Gastroesophageal sphincter (tissue), 4 donors: ENCODE measurements at regions not wholly inside any gene's neighbourhood (a gene's known extent, or its start where the extent isn't known, plus 50 kb on each side); places are given as distances from the start of the nearest gene placed in this dataset.

Experiments
- ATAC-seq: fragments of 150-250 bp; one replicate; pipeline ENCODE4 v1.9.1; 2016; ENCODE audit warnings: mild to moderate bottlenecking, moderate library complexity
- H3K27ac ChIP-seq, 4 donors: fragments of 200-600 bp; sonication (generic) in 3 of 4; 1 replicate in 3 of 4; 2 replicates in 1 of 4; pipeline ENCODE4 v1.5.1; 2016 to 2019
- H3K27me3 ChIP-seq: fragments of 200-600 bp; sonication (generic); one replicate; pipeline ENCODE4 v1.5.1; 2019
- H3K36me3 ChIP-seq, 2 donors: fragments of 200-600 bp; sonication (generic); one replicate each; pipeline ENCODE4 v1.5.1; 2019; ENCODE audit warnings: control low read depth in 1 of 2
- H3K4me1 ChIP-seq, 3 donors: fragments of 200-600 bp; sonication (generic); 1 replicate in 2 of 3; 2 replicates in 1 of 3; pipeline ENCODE4 v1.5.1; 2016 to 2019; ENCODE audit warnings: control low read depth in 2 of 3
- H3K4me3 ChIP-seq, 2 donors: fragments of 200-600 bp; sonication (generic); one replicate each; pipeline ENCODE4 v1.5.1; 2019; ENCODE audit warnings: mild to moderate bottlenecking in 1 of 2, moderate library complexity in 1 of 2
- H3K9me3 ChIP-seq, 3 donors: fragments of 200-600 bp; sonication (generic); one replicate each; pipeline ENCODE4 v1.5.1; 2017 to 2019; ENCODE audit warnings: control low read depth in 2 of 3
- EP300 ChIP-seq: sonication (generic); formaldehyde crosslinking; IDR thresholded peaks from one replicate; pipeline ENCODE4 v1.6.1; 2017; ENCODE audit warnings: antibody characterized with exemption, mild to moderate bottlenecking
- POLR2A ChIP-seq, 2 donors: fragments of 450-650 bp; IDR thresholded peaks; one replicate each; pipeline ENCODE4 v1.6.1; 2017; ENCODE audit warnings: antibody characterized with exemption in 2 of 2, mild to moderate bottlenecking in 2 of 2, moderate library complexity in 1 of 2
- POLR2AphosphoS5 ChIP-seq: sonication (generic); formaldehyde crosslinking; IDR thresholded peaks from one replicate; pipeline ENCODE4 v1.6.1; 2017; ENCODE audit warnings: antibody characterized with exemption
- WGBS, 2 donors: methylation state at CpG; one replicate each; pipeline ENCODE4 v1.1.5; 2018; ENCODE audit warnings: low coverage in 1 of 2; 5-methylcytosine and 5-hydroxymethylcytosine counted together
- TF ChIP-seq, protein P1 (sequence below), 4 experiments: fragments of 200-600 bp in 2 of 4; fragments of 450-650 bp in 2 of 4; sonication (generic) in 1 of 4; IDR thresholded peaks; one replicate each; pipeline ENCODE4 v1.5.1; 2017 to 2019; ENCODE audit warnings: antibody characterized with exemption in 4 of 4, mild to moderate bottlenecking in 2 of 4, moderate library complexity in 2 of 4

DNA sequence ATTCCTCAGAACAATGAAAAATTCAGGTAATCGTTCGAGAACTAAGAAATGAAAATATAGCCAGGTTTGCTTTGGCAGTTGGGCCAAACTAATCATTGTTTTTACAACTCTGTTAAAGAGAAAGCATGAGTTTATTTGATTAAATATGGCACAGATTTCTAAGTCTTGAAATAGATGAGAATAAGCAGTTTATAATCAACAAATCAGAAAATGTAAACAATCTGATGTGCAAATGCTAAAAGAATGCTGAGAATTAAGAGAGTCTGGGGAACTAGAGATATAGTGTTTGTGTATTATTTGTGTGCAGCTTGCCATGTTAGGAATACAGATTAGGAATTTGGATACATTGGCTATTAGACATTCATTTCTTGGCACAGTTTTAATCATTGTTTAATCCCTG is 212.5 kb downstream of the TANC2 start:
- no peak overlapping the region for H3K27ac ChIP-seq
- no peak for TF ChIP-seq POLR2A (IDR thresholded peaks at IDR 0.05)
- no peak for TF ChIP-seq POLR2AphosphoS5
- no peak for TF ChIP-seq EP300
- TF ChIP-seq, protein P1, sequence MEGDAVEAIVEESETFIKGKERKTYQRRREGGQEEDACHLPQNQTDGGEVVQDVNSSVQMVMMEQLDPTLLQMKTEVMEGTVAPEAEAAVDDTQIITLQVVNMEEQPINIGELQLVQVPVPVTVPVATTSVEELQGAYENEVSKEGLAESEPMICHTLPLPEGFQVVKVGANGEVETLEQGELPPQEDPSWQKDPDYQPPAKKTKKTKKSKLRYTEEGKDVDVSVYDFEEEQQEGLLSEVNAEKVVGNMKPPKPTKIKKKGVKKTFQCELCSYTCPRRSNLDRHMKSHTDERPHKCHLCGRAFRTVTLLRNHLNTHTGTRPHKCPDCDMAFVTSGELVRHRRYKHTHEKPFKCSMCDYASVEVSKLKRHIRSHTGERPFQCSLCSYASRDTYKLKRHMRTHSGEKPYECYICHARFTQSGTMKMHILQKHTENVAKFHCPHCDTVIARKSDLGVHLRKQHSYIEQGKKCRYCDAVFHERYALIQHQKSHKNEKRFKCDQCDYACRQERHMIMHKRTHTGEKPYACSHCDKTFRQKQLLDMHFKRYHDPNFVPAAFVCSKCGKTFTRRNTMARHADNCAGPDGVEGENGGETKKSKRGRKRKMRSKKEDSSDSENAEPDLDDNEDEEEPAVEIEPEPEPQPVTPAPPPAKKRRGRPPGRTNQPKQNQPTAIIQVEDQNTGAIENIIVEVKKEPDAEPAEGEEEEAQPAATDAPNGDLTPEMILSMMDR (IDR thresholded peaks at IDR 0.05), result no peak
- ATAC-seq, result no peak
- no peaks in the 10 kb centered on the region for H3K27me3 ChIP-seq
- H3K4me1 ChIP-seq, result peaks cover 0 to 12% (median 0%) of the 10 kb centered on the region in 3 donors
- H3K4me3 ChIP-seq, result no peak overlapping the region
- no peaks in the 10 kb centered on the region for H3K9me3 ChIP-seq
- H3K36me3 ChIP-seq, result no peaks in the 10 kb centered on the region
- WGBS, 2 donors, result 23 to 26% methylated on average over 2 of the region's 2 CpGs

DNA sequence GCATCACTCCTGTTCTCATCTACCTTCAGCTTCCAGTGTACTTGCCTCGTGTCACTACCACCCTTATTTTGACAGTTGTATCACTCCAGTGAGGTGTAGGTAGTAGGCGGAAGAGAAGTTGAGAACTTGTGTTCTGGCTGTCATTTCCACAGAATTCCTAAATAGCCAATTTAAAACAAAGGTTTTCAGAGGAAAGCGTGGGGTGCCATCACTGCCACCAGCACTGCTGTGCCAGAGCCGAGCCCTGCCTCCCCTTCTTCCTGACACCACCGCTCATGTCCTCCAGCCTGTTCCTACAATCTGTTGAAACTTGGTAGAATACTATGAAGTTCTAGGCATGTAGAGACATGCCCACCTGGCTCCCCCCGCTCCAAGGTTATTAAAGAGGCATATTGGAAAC is 215.8 kb downstream of the TANC2 start:
- Histone ChIP-seq H3K9me3 (no peaks in the 10 kb centered on the region), H3K36me3 (no peaks in the 10 kb centered on the region), H3K4me1 (peaks cover 0 to 12% (median 0%) of the 10 kb centered on the region in 3 donors), H3K27me3 (no peaks in the 10 kb centered on the region), H3K27ac (no peak overlapping the region), H3K4me3 (no peak overlapping the region)
- TF ChIP-seq POLR2A (IDR thresholded peaks at IDR 0.05) (no peak), POLR2AphosphoS5 (no peak), EP300 (no peak)
- TF ChIP-seq, protein P1 (IDR thresholded peaks at IDR 0.05), result no peak
- 89 to 97% methylated on average over 3 to 4 of the region's 6 CpGs for WGBS, 2 donors
- ATAC-seq, result no peak

DNA sequence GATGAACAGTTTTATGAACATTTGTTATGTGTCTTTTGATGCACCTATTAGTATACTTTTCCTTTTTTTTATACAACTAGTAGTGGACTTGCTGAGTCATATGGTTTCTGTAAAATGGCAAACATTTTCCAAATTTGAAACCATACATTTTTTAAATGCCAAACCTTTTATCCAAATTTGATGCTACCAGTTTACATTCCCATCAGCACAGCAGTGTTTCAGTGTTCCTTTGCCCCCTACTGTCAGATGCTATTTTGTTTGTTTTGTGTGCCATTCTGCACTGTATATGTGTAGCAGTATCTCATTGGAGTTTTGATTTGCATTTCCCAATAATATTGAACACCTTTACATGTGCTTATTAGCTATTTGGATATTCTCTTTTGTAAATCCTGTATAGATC is 219.4 kb downstream of the TANC2 start:
- no peak overlapping the region for H3K27ac ChIP-seq
- H3K36me3 ChIP-seq, result no peaks in the 10 kb centered on the region
- no peaks in the 10 kb centered on the region for H3K27me3 ChIP-seq
- TF ChIP-seq EP300 (no peak), POLR2A (IDR thresholded peaks at IDR 0.05) (no peak), POLR2AphosphoS5 (no peak)
- TF ChIP-seq, protein P1 (IDR thresholded peaks at IDR 0.05), result no peak
- H3K4me3 ChIP-seq, result no peak overlapping the region
- no peaks in the 10 kb centered on the region for H3K9me3 ChIP-seq
- ATAC-seq, result no peak
- no peaks in the 10 kb centered on the region for H3K4me1 ChIP-seq

DNA sequence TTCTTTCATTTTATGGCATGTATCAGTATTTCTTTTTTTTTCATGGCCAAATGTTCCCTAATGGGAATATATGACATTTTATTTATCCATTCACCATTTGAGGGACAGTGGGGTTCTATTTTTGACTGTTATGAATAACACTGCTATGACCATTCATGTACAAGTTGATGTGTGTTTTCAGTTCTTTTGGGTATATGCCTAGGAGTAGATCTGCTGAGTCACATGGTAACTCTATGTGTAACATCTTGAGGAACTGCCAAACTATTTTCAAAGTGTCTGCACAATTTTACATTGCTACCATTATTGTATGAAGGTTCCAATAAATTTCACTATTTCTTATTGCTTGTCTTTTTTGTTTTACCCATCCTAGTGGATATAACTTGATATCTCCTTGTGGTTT is 223.0 kb downstream of the TANC2 start:
- no peaks in the 10 kb centered on the region for H3K27me3 ChIP-seq
- no peak for TF ChIP-seq EP300
- no peak for TF ChIP-seq POLR2AphosphoS5
- TF ChIP-seq, protein P1 (IDR thresholded peaks at IDR 0.05), result no peak
- TF ChIP-seq POLR2A (IDR thresholded peaks at IDR 0.05), result no peak
- no peak for ATAC-seq
- peaks cover 0 to 6% (median 0%) of the 10 kb centered on the region in 3 donors for H3K4me1 ChIP-seq
- no peaks in the 10 kb centered on the region for H3K36me3 ChIP-seq
- H3K9me3 ChIP-seq, result no peaks in the 10 kb centered on the region
- no peak overlapping the region for H3K27ac ChIP-seq
- H3K4me3 ChIP-seq, result no peak overlapping the region

DNA sequence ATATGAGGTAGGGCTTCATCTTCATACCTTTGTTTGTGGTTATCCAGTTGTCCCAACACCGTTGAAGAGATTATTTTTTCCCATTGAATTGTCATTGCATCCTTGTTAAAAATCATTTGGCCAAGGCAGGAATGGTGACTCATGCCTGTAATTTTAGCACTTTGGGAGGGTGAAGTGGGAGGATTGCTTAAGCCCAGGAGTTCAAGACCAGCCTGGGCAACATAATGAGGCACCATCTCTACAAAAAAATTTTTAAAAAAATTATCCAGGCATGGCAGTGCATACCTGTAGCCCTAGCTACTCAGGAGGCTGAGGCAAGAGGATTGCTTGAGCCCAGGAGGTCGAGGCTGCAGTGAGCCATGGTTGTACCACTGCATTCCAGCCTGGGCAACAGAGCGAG is 223.9 kb downstream of the TANC2 start:
- Histone ChIP-seq H3K36me3 (no peaks in the 10 kb centered on the region), H3K27ac (no peak overlapping the region), H3K27me3 (no peaks in the 10 kb centered on the region), H3K4me1 (peaks cover 0 to 6% (median 0%) of the 10 kb centered on the region in 3 donors), H3K9me3 (no peaks in the 10 kb centered on the region), H3K4me3 (no peak overlapping the region)
- no peak for ATAC-seq
- 75 to 92% methylated on average over 2 to 3 of the region's 3 CpGs for WGBS, 2 donors
- no peak for TF ChIP-seq EP300
- no peak for TF ChIP-seq POLR2A (IDR thresholded peaks at IDR 0.05)
- TF ChIP-seq, protein P1 (IDR thresholded peaks at IDR 0.05), result no peak
- TF ChIP-seq POLR2AphosphoS5, result no peak
